ENCODE measurements at regions not wholly inside any gene's neighbourhood (a gene's known extent, or its start where the extent isn't known, plus 50 kb on each side); places are given as distances from the start of the nearest gene placed in this dataset.

- Histone ChIP-seq H3K27me3 (no peaks in the 10 kb centered on the region), H3K36me3 (no peaks in the 10 kb centered on the region), H3K4me3 (no peak overlapping the region), H3K4me1 (no peaks in the 10 kb centered on the region), H3K9me3 (peaks cover 3% of the 10 kb centered on the region), H3K27ac (no peak overlapping the region)
- ATAC-seq = no peak
- intact Hi-C loops (cut with DNase I) = no loop called here
- DNase-seq = no peak
- TF ChIP-seq, protein P1, sequence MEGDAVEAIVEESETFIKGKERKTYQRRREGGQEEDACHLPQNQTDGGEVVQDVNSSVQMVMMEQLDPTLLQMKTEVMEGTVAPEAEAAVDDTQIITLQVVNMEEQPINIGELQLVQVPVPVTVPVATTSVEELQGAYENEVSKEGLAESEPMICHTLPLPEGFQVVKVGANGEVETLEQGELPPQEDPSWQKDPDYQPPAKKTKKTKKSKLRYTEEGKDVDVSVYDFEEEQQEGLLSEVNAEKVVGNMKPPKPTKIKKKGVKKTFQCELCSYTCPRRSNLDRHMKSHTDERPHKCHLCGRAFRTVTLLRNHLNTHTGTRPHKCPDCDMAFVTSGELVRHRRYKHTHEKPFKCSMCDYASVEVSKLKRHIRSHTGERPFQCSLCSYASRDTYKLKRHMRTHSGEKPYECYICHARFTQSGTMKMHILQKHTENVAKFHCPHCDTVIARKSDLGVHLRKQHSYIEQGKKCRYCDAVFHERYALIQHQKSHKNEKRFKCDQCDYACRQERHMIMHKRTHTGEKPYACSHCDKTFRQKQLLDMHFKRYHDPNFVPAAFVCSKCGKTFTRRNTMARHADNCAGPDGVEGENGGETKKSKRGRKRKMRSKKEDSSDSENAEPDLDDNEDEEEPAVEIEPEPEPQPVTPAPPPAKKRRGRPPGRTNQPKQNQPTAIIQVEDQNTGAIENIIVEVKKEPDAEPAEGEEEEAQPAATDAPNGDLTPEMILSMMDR (IDR thresholded peaks at IDR 0.05) = no peak
Observed at GRCh38 chr9:115369322-115369957, 251.5 kb upstream of the TNC start.

DNA sequence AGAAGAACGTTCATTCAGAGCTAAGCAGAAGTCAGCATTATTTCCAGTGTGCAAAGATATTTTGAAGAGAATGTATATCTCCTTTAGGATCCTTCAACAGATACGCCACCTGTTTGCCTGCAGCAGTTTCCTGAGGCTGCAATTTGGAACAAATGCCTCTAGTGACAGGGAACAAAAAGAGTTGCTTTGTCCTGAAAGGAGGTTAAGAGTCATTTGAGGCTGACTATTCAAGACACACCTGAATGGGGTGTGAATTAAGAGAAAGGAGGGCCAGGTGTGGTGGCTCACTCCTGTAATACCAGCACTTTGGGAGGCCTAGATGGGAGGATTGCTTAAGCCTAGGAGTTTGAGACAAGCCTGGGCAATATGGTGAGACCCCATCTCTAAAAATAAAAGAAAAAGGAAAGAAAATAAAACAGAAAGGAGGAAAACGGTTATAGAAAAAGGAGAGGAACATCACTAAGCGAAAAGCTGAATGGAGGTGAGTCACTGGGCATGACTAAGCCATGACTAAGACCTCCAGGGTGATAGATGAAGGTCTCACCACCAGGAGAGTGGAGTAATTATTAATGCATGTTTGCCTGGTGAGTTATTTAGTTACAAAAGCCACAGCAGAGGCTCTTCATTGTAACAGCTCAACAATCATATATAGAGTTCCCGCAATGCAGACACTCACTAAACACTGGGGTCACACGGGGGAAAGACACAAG, 255.2 kb upstream of the TNC start:
- Histone ChIP-seq H3K4me1 (no peaks in the 10 kb centered on the region), H3K27me3 (no peaks in the 10 kb centered on the region), H3K4me3 (no peak overlapping the region), H3K9me3 (peaks cover 3% of the 10 kb centered on the region), H3K36me3 (no peaks in the 10 kb centered on the region), H3K27ac (no peak overlapping the region)
- no peak for ATAC-seq
- DNase-seq = no peak
- TF ChIP-seq, protein P1 (IDR thresholded peaks at IDR 0.05) = no peak
- intact Hi-C loops (cut with DNase I) = no loop called here

DNA sequence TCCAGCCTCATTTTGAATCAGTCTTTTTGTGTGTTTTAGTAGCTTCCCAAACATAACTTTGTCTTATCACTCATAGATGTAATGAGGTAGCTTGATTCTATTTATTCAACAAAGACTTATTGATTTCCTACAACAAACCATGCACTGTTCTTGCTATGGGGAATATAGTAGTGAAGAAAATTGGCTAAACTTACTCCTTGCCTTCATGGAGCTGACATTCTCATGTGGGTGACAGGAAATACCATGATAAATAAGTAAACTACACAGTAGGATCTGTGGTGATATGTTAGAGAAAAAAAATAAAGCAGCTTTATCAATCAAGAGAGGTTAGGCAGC, 255.7 kb upstream of the TNC start:
- ATAC-seq (no peak), DNase-seq (no peak)
- Histone ChIP-seq H3K4me3 (no peak overlapping the region), H3K27me3 (no peaks in the 10 kb centered on the region), H3K36me3 (no peaks in the 10 kb centered on the region), H3K27ac (no peak overlapping the region), H3K9me3 (peaks cover 3% of the 10 kb centered on the region), H3K4me1 (no peaks in the 10 kb centered on the region)
- intact Hi-C loops (cut with DNase I) = no loop called here
- TF ChIP-seq, protein P1 (IDR thresholded peaks at IDR 0.05) = no peak

GRCh38 chr9:115374724-115375268, 256.8 kb upstream of the TNC start:
- no peaks in the 10 kb centered on the region for H3K27me3 ChIP-seq
- TF ChIP-seq, protein P1 (IDR thresholded peaks at IDR 0.05) = no peak
- no peak overlapping the region for H3K27ac ChIP-seq
- no peaks in the 10 kb centered on the region for H3K4me1 ChIP-seq
- intact Hi-C loops (cut with DNase I) = no loop called here
- H3K36me3 ChIP-seq = no peaks in the 10 kb centered on the region
- DNase-seq (no peak), ATAC-seq (no peak)
- H3K9me3 ChIP-seq = peaks cover 3% of the 10 kb centered on the region
- no peak overlapping the region for H3K4me3 ChIP-seq

GRCh38 chr9:115378241-115378640, 260.3 kb upstream of the TNC start:
- TF ChIP-seq, protein P1 (IDR thresholded peaks at IDR 0.05) = no peak
- ATAC-seq (no peak), DNase-seq (no peak)
- Histone ChIP-seq H3K4me3 (no peak overlapping the region), H3K27me3 (no peaks in the 10 kb centered on the region), H3K36me3 (no peaks in the 10 kb centered on the region), H3K27ac (no peak overlapping the region), H3K4me1 (no peaks in the 10 kb centered on the region), H3K9me3 (no peaks in the 10 kb centered on the region)
- intact Hi-C loops (cut with DNase I) = no loop called here

Measured in upper lobe of right lung (tissue), 1 donor.